ENCODE measurements at regions not wholly inside any gene's neighbourhood (a gene's known extent, or its start where the extent isn't known, plus 50 kb on each side); places are given as distances from the start of the nearest gene placed in this dataset.

DNA sequence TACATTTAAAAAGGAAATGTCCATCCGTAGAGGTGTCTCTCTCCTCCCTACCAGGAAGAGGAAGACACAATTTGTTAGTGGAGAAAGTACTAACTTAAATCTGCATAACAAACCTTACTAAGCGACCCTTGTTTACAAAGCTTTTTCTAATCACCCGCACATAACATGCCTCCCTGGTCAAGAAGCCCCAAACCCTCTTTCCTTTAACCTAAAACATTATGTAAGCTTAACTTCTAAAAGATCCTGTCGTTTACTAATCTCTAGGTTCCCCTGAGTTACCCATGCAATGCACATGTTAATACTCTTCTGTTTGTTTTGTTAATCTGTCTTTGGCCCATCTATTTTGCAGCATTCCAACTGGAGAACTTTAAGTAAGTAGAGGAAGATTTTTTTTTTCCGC is 630.3 kb upstream of the NRXN1 start:
- TF ChIP-seq, protein P1, sequence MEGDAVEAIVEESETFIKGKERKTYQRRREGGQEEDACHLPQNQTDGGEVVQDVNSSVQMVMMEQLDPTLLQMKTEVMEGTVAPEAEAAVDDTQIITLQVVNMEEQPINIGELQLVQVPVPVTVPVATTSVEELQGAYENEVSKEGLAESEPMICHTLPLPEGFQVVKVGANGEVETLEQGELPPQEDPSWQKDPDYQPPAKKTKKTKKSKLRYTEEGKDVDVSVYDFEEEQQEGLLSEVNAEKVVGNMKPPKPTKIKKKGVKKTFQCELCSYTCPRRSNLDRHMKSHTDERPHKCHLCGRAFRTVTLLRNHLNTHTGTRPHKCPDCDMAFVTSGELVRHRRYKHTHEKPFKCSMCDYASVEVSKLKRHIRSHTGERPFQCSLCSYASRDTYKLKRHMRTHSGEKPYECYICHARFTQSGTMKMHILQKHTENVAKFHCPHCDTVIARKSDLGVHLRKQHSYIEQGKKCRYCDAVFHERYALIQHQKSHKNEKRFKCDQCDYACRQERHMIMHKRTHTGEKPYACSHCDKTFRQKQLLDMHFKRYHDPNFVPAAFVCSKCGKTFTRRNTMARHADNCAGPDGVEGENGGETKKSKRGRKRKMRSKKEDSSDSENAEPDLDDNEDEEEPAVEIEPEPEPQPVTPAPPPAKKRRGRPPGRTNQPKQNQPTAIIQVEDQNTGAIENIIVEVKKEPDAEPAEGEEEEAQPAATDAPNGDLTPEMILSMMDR (IDR thresholded peaks at IDR 0.05; ENCODE audit: low read length): no peak
- no peak for TF ChIP-seq EZH2 (optimal IDR thresholded peaks at IDR 0.05; ENCODE audit: low read depth, low read length)
